Activated CD8-positive, alpha-beta memory T cell treated with anti-CD3 and anti-CD28 coated beads, Interleukin-2, amount 10 ng/mL, durations not matched to agents 7 days and 5 days (primary cell): ENCODE measurements at regions not wholly inside any gene's neighbourhood (a gene's known extent, or its start where the extent isn't known, plus 50 kb on each side); places are given as distances from the start of the nearest gene placed in this dataset.
"Not testable (repeated sequence)": the region's sequence is repeated elsewhere in the genome, so short reads cannot be mapped to it uniquely, and the experiment has no call there.

Experiments
- ATAC-seq: fragments of 150-1000 bp; cut with Tn5 transposase; one replicate; pipeline ENCODE4 v1.10.0; 2021; ENCODE audit warnings: moderate library complexity
- CTCF ChIA-PET: fragments of 350-600 bp; sonication (Branson Sonifier 250); formaldehyde crosslinking; loops from one replicate; lab custom pipeline; 2021; ENCODE audit warnings: antibody characterized with exemption; lab: Charles Lee
- DNase-seq: peaks from one replicate; pipeline ENCODE4 v3.0.0-alpha.2; 2020
- H3K27ac Mint-ChIP-seq: one replicate; pipeline ENCODE4 v1.8.0; 2021; ENCODE audit warnings: mild to moderate bottlenecking, mixed read lengths
- H3K27me3 Mint-ChIP-seq: one replicate; pipeline ENCODE4 v1.8.0; 2021; ENCODE audit warnings: mixed read lengths
- H3K36me3 Mint-ChIP-seq: one replicate; pipeline ENCODE4 v1.8.0; 2021; ENCODE audit warnings: mild to moderate bottlenecking, mixed read lengths
- H3K4me1 Mint-ChIP-seq: one replicate; pipeline ENCODE4 v1.8.0; 2021; ENCODE audit warnings: mixed read lengths
- H3K4me3 Mint-ChIP-seq: one replicate; pipeline ENCODE4 v1.8.0; 2021; ENCODE audit warnings: mild to moderate bottlenecking, moderate library complexity, mixed read lengths
- H3K9me3 Mint-ChIP-seq: one replicate; pipeline ENCODE4 v1.8.0; 2022; ENCODE audit warnings: low read depth, mixed read lengths

DNA sequence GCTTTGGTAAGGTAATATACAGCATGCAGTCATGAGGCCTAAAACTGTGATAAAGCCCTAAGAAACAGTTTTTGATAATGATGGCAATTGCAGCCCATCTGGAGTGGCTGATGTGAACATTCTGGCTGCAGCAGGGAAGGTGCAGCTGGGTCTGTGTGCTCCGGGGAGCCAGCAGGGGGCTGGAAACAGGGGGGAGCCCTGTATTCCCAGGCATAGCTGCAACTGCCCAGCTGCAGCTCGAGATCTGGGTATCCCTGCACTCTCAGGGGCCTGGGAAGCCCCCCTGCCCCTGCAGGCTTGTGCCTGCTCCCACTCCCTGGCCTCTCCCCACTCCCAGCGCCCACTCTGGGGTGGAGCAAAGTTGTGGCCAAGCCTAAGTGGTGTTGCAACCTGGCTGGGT lies 95.6 kb downstream of the RRAGB start:
- CTCF ChIA-PET, result no interaction called here

DNA sequence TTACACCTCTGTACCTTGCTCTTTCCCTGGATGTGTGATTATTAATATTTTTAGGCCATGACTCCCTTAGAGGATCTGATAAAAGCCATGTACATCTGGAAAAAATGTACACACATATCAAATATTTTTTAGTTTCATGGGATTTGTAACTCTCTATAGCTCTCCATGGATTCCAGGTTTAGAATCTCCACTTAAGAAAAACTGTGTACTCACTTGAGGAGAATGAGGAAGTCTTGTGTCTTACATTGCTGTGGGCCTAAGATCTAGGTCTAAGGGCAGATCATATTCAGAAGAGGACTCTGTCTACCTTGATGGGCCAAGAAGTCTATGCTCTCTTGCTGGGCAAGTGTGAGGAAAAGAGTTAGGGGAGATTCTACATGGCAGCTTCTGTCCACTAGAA lies 98.0 kb downstream of the RRAGB start:
- ATAC-seq (no peak), DNase-seq (no peak)
- Mint-ChIP-seq H3K9me3 (no peaks in the 10 kb centered on the region), H3K27ac (no peak overlapping the region), H3K36me3 (no peaks in the 10 kb centered on the region), H3K27me3 (no peaks in the 10 kb centered on the region), H3K4me1 (no peaks in the 10 kb centered on the region), H3K4me3 (no peak overlapping the region)
- CTCF ChIA-PET, result no interaction called here

More for the DNA sequence above, 95.6 kb downstream of the RRAGB start:
- Mint-ChIP-seq H3K4me1 (no peaks in the 10 kb centered on the region), H3K36me3 (no peaks in the 10 kb centered on the region), H3K27ac (no peak overlapping the region), H3K27me3 (no peaks in the 10 kb centered on the region), H3K9me3 (no peaks in the 10 kb centered on the region), H3K4me3 (no peak overlapping the region)
- DNase-seq, result no peak
- no peak for ATAC-seq

DNA sequence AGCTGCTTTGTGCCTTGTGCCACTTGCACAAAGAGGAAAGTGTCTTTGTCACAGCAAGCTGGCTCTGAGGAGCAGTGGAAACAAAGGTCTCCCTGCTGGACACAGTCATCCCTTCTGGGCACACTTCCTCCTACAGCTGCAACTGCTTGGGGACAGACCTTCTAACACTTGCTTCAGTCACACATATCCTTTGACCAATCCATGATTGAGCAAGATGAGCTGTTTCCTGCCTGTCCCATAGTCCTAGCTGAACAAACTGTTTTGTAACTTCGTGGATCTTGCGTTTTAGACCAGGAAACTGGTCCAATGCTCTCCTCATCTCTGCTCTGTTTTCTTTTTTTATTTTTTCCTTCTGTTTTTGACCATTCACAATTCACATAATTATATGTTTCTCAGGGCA lies 98.5 kb downstream of the RRAGB start:
- DNase-seq, result no peak
- H3K9me3 Mint-ChIP-seq, result no peaks in the 10 kb centered on the region
- CTCF ChIA-PET, result no interaction called here
- H3K4me3 Mint-ChIP-seq, result no peak overlapping the region
- no peak for ATAC-seq
- H3K36me3 Mint-ChIP-seq, result no peaks in the 10 kb centered on the region
- H3K27ac Mint-ChIP-seq, result no peak overlapping the region
- H3K27me3 Mint-ChIP-seq, result no peaks in the 10 kb centered on the region
- no peaks in the 10 kb centered on the region for H3K4me1 Mint-ChIP-seq

DNA sequence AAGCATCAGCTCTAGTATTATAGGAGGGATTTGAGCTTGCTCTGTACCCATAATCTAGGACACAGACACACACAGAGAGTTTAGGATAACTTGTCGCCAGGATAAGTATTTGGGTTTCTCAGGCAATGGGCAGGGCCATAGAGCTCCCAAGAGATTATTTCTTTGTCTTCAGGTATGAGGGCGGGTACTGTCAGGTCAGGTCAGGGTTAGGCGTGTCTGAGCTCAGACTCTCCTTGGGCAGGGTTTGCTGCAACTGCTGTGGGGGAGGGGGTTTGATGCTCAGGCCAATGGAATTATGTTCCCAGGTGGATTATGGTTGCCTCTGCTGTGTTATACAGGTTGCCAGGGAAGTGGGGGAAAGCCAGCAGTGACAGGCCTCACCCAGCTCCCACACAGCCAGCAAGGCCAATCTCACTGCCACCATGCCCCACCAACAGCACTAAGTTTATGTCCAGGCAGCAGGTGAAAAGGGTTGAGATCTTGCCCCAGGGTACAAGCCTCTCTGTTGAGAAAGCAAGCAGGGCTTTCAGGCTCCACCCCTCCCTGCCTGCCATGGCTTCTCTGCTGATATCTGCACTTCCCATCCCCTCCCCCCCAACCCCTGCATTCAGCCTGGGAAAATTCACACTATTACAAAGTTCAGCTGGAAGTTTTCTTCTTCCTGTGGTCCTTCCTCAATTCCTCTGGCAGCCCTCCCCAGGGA lies 101.3 kb downstream of the RRAGB start:
- Mint-ChIP-seq H3K27ac (no peak overlapping the region), H3K27me3 (no peaks in the 10 kb centered on the region), H3K4me3 (no peak overlapping the region), H3K9me3 (no peaks in the 10 kb centered on the region), H3K4me1 (no peaks in the 10 kb centered on the region), H3K36me3 (no peaks in the 10 kb centered on the region)
- CTCF ChIA-PET, result interaction anchor here (0.6 kb wide), 1 partner anchor 44 kb away, joined by 3 read pairs; no protein-coding TSS in a partner anchor
- no peak for DNase-seq
- no peak for ATAC-seq

DNA sequence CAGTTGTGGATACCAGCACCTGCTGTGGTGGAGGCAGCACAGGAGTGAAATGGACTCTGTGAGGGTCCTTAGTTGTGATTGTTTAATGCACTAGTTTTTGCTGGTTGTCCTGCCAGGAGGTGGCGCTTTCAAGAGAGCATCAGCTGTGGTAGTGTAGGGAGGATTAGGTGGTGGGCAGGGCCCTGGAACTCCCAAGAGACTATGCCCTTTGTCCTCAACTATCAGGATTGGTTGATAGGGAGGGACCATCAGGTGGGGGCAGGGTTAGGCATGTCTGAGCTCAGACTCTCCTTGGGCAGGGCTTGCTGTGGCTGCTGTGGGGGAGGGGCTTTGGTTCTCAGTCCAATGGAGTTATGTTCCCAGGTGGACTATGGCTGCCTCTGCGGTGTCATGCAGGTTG lies 121.9 kb downstream of the RRAGB start:
- Mint-ChIP-seq H3K4me1 (no peaks in the 10 kb centered on the region), H3K27me3 (no peaks in the 10 kb centered on the region), H3K4me3 (no peak overlapping the region), H3K36me3 (no peaks in the 10 kb centered on the region), H3K27ac (no peak overlapping the region), H3K9me3 (peaks cover 3% of the 10 kb centered on the region)
- ATAC-seq (no peak), DNase-seq (no peak)
- CTCF ChIA-PET, result no interaction called here

DNA sequence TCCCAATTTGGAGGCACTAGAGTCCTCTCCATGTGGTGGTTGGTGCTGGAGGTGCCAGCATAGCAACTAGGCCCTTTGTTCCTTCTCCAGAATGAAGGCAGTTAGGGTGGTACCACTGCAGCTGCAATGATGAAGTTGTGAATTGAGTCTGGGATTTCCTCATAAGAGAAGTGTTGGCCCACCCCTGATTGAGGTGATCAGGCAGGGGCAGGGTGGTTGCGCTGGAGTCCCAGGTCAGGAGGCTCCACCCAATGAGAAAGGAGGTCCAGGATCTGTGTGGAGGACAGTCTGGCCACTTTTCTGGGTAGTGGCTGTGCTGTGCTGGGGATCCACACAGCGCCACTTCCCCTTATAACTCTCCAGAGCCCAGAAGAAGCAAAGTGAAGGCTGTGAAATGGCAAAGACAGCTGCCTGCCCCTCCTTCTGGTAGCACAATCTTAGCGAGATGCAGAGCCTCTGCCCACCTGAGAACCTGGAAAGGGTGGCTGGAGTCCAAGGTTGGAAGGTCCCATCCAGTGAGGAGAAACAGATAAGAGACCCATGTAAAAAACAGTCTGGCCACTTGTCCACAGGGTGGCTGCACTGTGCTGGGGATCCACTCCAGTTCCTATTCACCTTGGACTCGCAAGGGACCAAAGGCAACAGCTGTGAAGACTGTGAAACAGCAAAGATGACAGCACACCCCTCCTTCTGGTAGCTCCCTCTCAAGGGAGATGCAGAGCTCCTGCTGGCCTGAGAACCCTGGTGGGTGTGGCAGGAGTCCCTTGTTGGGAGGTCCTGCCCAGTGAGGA lies 124.6 kb downstream of the RRAGB start:
- DNase-seq (no peak), ATAC-seq (no peak)
- Mint-ChIP-seq H3K4me1 (no peaks in the 10 kb centered on the region), H3K9me3 (peaks cover 3% of the 10 kb centered on the region), H3K27me3 (no peaks in the 10 kb centered on the region), H3K27ac (no peak overlapping the region), H3K36me3 (no peaks in the 10 kb centered on the region), H3K4me3 (no peak overlapping the region)
- CTCF ChIA-PET, result no interaction called here

DNA sequence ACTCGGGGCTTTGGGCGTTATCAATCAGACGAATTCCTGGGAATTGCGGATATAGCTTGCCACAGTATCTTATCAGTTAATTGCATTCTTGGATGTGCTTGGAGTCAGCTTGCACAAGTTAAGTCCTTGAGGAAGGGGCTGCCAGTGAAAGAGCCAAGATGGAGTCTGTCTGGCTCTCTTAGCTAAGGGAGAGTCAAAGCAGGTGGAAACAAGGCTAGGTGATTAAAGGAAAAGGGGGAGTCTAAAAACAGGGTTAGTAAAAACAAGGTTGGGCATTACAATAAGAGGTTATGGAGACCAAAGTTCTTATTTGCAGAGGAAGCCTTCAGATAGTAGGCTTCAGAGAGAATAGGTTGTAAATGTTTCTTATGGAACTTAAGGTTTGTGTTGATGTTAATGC lies 149.2 kb downstream of the RRAGB start:
- H3K36me3 Mint-ChIP-seq, H3K27ac Mint-ChIP-seq, H3K9me3 Mint-ChIP-seq, DNase-seq, CTCF ChIA-PET, ATAC-seq, H3K4me3 Mint-ChIP-seq, H3K27me3 Mint-ChIP-seq: not testable (repeated sequence)
- H3K4me1 Mint-ChIP-seq, result peaks cover 16% of the 10 kb centered on the region

DNA sequence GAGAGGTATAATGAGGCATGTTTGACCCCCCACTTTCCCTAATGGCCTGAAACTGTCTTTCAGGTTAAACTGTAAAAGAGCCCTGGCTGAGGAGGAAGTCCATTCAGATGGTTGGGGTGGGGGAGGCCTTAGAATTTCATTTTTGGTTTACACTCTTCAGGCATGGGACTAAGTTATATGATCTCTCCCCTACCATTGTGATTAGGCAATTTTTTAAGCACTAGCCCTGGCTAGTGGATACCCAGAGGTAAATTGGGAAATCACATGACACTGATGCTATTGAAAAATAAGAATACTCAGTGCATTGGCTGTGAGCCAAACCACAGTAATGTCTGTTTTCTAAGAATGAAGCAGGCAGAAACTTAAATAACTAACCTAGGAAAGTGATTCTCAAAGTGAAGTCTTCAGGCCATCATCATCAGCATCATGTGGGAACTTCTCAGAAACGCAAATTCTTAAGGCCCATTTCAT lies 149.7 kb downstream of the RRAGB start:
- DNase-seq (peak; percentile 40), ATAC-seq (no peak)
- Mint-ChIP-seq H3K4me3 (no peak overlapping the region), H3K27ac (no peak overlapping the region), H3K36me3 (no peaks in the 10 kb centered on the region), H3K27me3 (peaks cover 9% of the 10 kb centered on the region), H3K9me3 (no peaks in the 10 kb centered on the region), H3K4me1 (peaks cover 16% of the 10 kb centered on the region)
- CTCF ChIA-PET, result no interaction called here

DNA sequence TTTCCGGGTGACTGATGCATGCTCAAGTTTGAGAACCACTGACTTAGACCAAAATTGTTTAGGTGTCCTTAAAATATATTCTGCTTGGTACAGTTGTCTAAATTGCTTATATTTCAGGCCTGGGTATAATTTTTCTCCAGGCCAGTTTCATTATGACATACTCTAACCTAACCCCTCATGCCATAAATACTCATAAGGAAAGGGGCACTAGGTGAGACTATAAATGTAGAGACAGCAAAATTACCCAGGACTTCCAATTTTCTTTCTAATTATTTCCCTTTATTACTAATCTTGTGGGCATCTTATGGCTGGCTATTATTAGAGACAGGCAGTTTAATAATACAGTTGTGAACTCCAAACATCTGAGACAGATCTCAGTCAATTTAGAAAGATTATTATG lies 150.2 kb downstream of the RRAGB start:
- Mint-ChIP-seq H3K4me3 (no peak overlapping the region), H3K9me3 (no peaks in the 10 kb centered on the region), H3K27ac (no peak overlapping the region), H3K36me3 (no peaks in the 10 kb centered on the region), H3K4me1 (peaks cover 16% of the 10 kb centered on the region), H3K27me3 (peaks cover 9% of the 10 kb centered on the region)
- ATAC-seq (no peak), DNase-seq (no peak)
- CTCF ChIA-PET, result no interaction called here

DNA sequence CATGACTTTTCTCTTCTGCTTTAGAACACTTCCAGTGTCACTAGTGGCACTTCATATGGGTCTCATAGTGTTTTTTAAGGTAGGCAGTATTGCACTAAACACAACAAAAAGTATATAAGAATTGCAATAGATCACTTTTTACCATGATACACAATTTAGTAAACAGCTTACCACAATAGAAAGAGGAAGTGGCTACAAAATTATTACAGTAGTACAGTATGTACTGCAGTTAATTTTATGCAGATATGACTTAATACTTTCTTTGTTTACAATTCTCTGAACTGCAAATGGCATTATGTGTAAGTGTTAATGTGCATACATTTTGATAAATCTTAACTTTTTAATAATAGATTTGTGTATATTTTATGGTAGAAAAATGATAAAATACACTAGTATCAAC lies 157.3 kb downstream of the RRAGB start:
- Mint-ChIP-seq H3K36me3 (no peaks in the 10 kb centered on the region), H3K9me3 (no peaks in the 10 kb centered on the region), H3K4me3 (no peak overlapping the region), H3K27me3 (peaks cover 11% of the 10 kb centered on the region), H3K27ac (no peak overlapping the region), H3K4me1 (no peaks in the 10 kb centered on the region)
- ATAC-seq (no peak), DNase-seq (no peak)
- CTCF ChIA-PET, result no interaction called here

DNA sequence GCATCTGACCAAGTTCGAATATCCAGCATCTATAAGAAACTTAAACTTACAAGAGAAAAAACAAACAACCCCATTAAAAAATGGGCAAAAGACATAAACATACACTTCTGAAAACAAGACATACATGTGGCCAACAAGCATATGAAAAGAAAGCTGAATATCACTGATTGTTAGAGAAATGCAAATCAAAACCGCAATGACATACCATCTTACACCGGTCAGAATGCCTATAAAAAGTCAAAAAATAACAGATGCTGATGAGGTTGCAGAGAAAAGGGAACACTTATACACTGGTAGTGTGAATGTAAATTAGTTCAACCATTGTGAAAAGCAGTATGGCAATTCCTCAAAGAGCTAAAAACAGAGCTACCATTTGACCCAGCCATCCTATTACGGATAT lies 166.0 kb downstream of the RRAGB start:
- H3K27me3 Mint-ChIP-seq, DNase-seq, H3K9me3 Mint-ChIP-seq, H3K4me3 Mint-ChIP-seq, H3K27ac Mint-ChIP-seq, H3K4me1 Mint-ChIP-seq, CTCF ChIA-PET, H3K36me3 Mint-ChIP-seq, ATAC-seq: not testable (repeated sequence)

DNA sequence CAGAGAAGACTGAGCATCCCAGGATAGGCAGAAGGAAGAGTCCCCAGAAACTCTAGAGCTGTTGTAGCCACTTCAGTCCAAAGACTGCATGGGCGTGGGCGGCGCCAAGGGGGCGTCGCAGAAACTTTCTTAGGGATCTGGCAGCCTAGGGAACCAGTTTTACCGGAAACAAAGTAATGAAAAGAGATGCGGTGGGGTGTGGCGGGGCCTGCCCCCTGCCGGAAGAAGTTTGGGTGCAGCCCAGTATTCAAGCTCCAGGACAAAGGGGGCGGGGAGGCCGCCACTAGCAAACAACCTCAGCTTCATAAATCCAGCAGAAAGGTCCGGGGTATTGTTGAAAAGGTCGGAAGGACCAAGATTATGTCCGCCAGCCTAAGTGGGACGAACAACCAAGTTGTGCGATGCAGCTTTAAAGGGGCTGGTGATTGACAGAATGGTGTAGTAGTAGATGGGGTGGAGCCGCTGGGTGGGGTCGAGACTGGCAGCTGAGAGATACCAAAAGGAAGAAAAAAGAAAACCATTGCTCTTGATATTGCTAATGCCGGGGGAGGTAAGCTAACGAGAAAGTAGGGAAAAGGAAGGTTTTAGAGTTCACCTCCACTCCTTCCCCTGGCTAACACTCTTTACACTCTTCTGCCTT lies 190.5 kb downstream of the RRAGB start:
- Mint-ChIP-seq H3K36me3 (peaks cover 4% of the 10 kb centered on the region), H3K27ac (peak overlapping the region; percentile 88), H3K27me3 (no peaks in the 10 kb centered on the region), H3K9me3 (no peaks in the 10 kb centered on the region), H3K4me1 (peaks cover 19% of the 10 kb centered on the region), H3K4me3 (peak overlapping the region; percentile 87)
- ATAC-seq (peak; percentile 86), DNase-seq (peak; percentile 69)
- CTCF ChIA-PET, result interaction anchor here (0.8 to 2.3 kb wide), 6 partner anchors 13 to 456 kb away, joined by 3 to 17 read pairs (median 4); partner anchors contain the start of genes MAGEH1, RRAGB and USP51

DNA sequence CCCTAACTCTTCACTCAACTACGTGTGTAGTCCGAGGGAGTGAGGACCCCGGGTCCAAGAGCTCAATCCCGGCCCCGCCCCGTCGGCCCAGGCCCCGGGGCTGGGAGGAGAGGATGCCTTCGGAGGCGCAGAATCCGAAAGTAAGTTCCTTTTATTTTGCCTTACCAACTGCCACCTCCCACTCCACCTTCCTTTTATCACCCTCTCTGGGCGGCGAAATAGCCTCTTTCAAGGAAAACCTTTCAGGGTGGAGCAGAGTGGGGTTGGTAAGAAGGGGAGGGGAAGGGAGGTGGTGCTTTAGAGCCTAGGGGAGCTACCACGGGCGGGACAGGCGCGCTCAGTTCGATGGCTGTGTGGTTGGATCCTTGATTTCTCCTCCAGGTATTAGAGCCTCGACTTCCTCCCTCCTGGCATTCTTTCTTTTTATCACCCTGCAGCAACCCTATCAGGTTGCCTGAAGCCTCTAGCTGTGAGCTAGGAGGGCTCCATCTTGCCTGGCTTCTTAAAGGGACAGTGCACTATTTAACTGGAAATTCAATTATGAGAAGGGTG lies 191.2 kb downstream of the RRAGB start:
- CTCF ChIA-PET, result interaction anchor here (0.8 to 2.3 kb wide), 6 partner anchors 13 to 457 kb away, joined by 3 to 17 read pairs (median 4); partner anchors contain the start of genes MAGEH1, RRAGB and USP51
- no peaks in the 10 kb centered on the region for H3K9me3 Mint-ChIP-seq
- peaks cover 4% of the 10 kb centered on the region for H3K36me3 Mint-ChIP-seq
- peak; percentile 39 for DNase-seq
- H3K27me3 Mint-ChIP-seq, result no peaks in the 10 kb centered on the region
- H3K27ac Mint-ChIP-seq, result peak overlapping the region; percentile 88
- peak overlapping the region; percentile 87 for H3K4me3 Mint-ChIP-seq
- peaks cover 19% of the 10 kb centered on the region for H3K4me1 Mint-ChIP-seq
- ATAC-seq, result peak; percentile 72
